ENCODE measurements at regions not wholly inside any gene's neighbourhood (a gene's known extent, or its start where the extent isn't known, plus 50 kb on each side); places are given as distances from the start of the nearest gene placed in this dataset.

DNA sequence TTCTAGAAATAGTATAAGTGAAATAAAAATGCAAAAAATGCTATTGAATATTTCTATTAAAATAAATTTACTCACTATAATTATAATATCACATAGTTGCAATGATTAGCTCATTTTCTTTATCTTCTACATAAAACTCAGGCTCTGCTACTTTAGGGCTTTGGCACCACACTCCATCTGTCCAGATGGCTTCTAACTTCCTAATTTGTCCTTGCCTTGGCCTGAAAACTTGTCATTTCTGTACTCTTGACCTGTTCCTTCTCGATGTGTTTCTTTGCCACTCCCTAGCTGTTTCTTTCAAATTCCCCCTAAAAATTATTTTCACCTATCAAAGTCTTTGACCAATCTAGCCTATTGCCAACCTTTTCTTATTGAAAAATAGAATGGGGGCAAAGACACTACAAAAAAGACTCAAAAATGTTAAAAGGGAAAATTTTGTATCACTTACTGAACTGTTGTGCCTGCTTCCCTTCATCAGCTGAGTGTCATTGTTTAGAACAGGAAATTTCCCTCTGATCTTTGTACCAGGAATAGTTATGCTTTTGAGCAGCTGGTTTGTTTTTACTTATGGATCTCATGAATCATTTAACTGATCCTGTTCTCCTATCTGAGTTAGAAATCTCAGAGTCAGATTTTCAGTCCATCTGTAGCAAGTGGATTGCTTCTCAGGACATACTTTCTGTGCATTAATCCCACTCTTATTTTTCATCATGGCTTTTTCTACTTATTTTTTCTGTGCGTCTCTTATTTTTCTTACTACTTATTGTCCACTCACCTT is 279.2 kb upstream of the CNR1 start:
- no peak overlapping the region for H4K8ac ChIP-seq (replicated peaks; ENCODE audit: insufficient read length, low read depth, low read length)

More for the DNA sequence above, 279.2 kb upstream of the CNR1 start:
- no peak overlapping the region for H3K18ac ChIP-seq (ENCODE audit: insufficient read length, low read depth, low read length)
- no peak overlapping the region for H3K9ac ChIP-seq (ENCODE audit: extremely low read depth, insufficient read length, low read length)
- no peaks in the 10 kb centered on the region for H4K20me1 ChIP-seq (ENCODE audit: control insufficient read depth, insufficient read depth, insufficient read length)
- no peaks in the 10 kb centered on the region for H3K23me2 ChIP-seq (ENCODE audit: insufficient read length, low read depth, low read length, poor library complexity, severe bottlenecking)
- no peaks in the 10 kb centered on the region for H3K9me3 ChIP-seq (ENCODE audit: control insufficient read depth, low read depth, low read length)
- Mint-ChIP-seq H3K9me3 (no peaks in the 10 kb centered on the region), H3K4me1 (no peaks in the 10 kb centered on the region), H3K4me3 (no peak overlapping the region), H3K36me3 (ENCODE audit: insufficient read depth in 1 of 3, low read depth in 3 of 3) (peaks cover 0 to 5% (median 0%) of the 10 kb centered on the region in 3 experiments; a peak in 1 of 7 replicates), H3K27me3 (ENCODE audit: low read depth) (no peaks in the 10 kb centered on the region), H3K27ac (no peak overlapping the region)
- no peak for DNase-seq
- H3K27ac ChIP-seq (ENCODE audit: insufficient read length, low read depth, low read length) = no peak overlapping the region
- H2BK5ac ChIP-seq (ENCODE audit: insufficient read length, low read length) = no peak overlapping the region
- H2AFZ ChIP-seq (ENCODE audit: low read length) = no peak overlapping the region
- H2BK20ac ChIP-seq (ENCODE audit: low read depth, low read length, poor library complexity, severe bottlenecking) = no peak overlapping the region
- H3K4me2 ChIP-seq (ENCODE audit: insufficient read depth, insufficient read length, low read length) = no peak overlapping the region
- no peak overlapping the region for H4K91ac ChIP-seq (ENCODE audit: insufficient read length, low read depth, low read length)
- H2BK15ac ChIP-seq (ENCODE audit: low read depth, low read length) = no peak overlapping the region
- no peak overlapping the region for H3K56ac ChIP-seq (ENCODE audit: insufficient read length, low read depth, low read length)
- H2BK12ac ChIP-seq (ENCODE audit: insufficient read length, low read depth, low read length) = no peak overlapping the region
- H3K4ac ChIP-seq (ENCODE audit: low read depth, low read length) = no peak overlapping the region
- no peaks in the 10 kb centered on the region for H3K27me3 ChIP-seq (ENCODE audit: insufficient read depth, low read length)
- no peak overlapping the region for H3K23ac ChIP-seq (ENCODE audit: insufficient read length, low read depth, low read length)
- no CpG with 5 or more reads among the region's 2 CpGs for WGBS (ENCODE audit: extremely low coverage, insufficient read length, low lambda C conversion rate)
- H3K79me1 ChIP-seq (ENCODE audit: insufficient read depth, low read depth, low read length, poor library complexity, severe bottlenecking) = no peaks in the 10 kb centered on the region
- no peak overlapping the region for H3T11ph ChIP-seq (ENCODE audit: low read length)
- no peak overlapping the region for H3K14ac ChIP-seq (ENCODE audit: insufficient read depth, low read length)
- H2BK120ac ChIP-seq (ENCODE audit: low read depth, low read length, poor library complexity, severe bottlenecking) = no peak overlapping the region
- no peaks in the 10 kb centered on the region for H3K79me2 ChIP-seq (ENCODE audit: insufficient read depth, low read length)
- no peak overlapping the region for H4K5ac ChIP-seq (ENCODE audit: insufficient read length, low read depth, low read length)
- TF ChIP-seq CTCF (conservative IDR thresholded peaks at IDR 0.05) = no peak
- no peak overlapping the region for H2AK5ac ChIP-seq (ENCODE audit: insufficient read length, low read length)
- H3K4me1 ChIP-seq (ENCODE audit: insufficient read depth, low read length) = no peaks in the 10 kb centered on the region

All from H9 (cell line).